ENCODE measurements at regions not wholly inside any gene's neighbourhood (a gene's known extent, or its start where the extent isn't known, plus 50 kb on each side); places are given as distances from the start of the nearest gene placed in this dataset.

- TF ChIP-seq CTCF (IDR thresholded peaks at IDR 0.05) = no peak
- no peak for TF ChIP-seq POLR2A (IDR thresholded peaks at IDR 0.05)
- no peak for TF ChIP-seq EP300 (IDR thresholded peaks at IDR 0.05)
These were observed 290.7 kb upstream of the NRXN1 start for GRCh38 chr2:51322613-51323012.
